Astrocyte of the spinal cord (primary cell): ENCODE measurements at regions not wholly inside any gene's neighbourhood (a gene's known extent, or its start where the extent isn't known, plus 50 kb on each side); places are given as distances from the start of the nearest gene placed in this dataset.
A peak's percentile ranks its signal among the peaks of the same experiment; 100 is the strongest.
"Not testable (repeated sequence)": the region's sequence is repeated elsewhere in the genome, so short reads cannot be mapped to it uniquely, and the experiment has no call there.

ENCODE experiments used
- DNase-seq: peaks from one replicate; pipeline ENCODE4 v3.0.0; 2011; ENCODE audit warnings: low read depth, low spot score
- H3K4me3 ChIP-seq: 2 replicates; pipeline ENCODE4 v1.5.1; 2011; ENCODE audit warnings: low read depth, mild to moderate bottlenecking, low read length, moderate library complexity
- CTCF ChIP-seq: IDR thresholded peaks from 2 replicates; pipeline ENCODE4 v1.5.1; 2012; ENCODE audit warnings: low read depth, mild to moderate bottlenecking, low read length, inconsistent platforms
- in situ Hi-C: cut with HindIII; loops from 2 replicates; pipeline ENCODE4 v1.10.0; 2017; ENCODE audit warnings: low sequenced_read_pairs

GRCh38 chr5:84445049-84445685, 60.5 kb upstream of the EDIL3 start:
- DNase-seq: no peak
- in situ Hi-C loops: no loop called here
- no peak overlapping the region for H3K4me3 ChIP-seq
- no peak for TF ChIP-seq CTCF

GRCh38 chr5:84438456-84438855, 53.8 kb upstream of the EDIL3 start:
- TF ChIP-seq CTCF: no peak
- in situ Hi-C loops: no loop called here
- peak; percentile 62 for DNase-seq
- no peak overlapping the region for H3K4me3 ChIP-seq

GRCh38 chr5:84437673-84438315, 53.1 kb upstream of the EDIL3 start:
- DNase-seq: peak; percentile 90
- H3K4me3 ChIP-seq: no peak overlapping the region
- in situ Hi-C loops: no loop called here
- TF ChIP-seq CTCF: no peak

- DNase-seq: peak; percentile 60
- H3K4me3 ChIP-seq: no peak overlapping the region
- in situ Hi-C loops: no loop called here
- TF ChIP-seq CTCF: no peak
Observed at GRCh38 chr5:84436866-84437265, 52.2 kb upstream of the EDIL3 start.

GRCh38 chr5:84435861-84436346, 51.2 kb upstream of the EDIL3 start:
- in situ Hi-C loops, H3K4me3 ChIP-seq: not testable (repeated sequence)
- peak; percentile 65 for DNase-seq
